ENCODE measurements at regions not wholly inside any gene's neighbourhood (a gene's known extent, or its start where the extent isn't known, plus 50 kb on each side); places are given as distances from the start of the nearest gene placed in this dataset.
"Not testable (repeated sequence)": the region's sequence is repeated elsewhere in the genome, so short reads cannot be mapped to it uniquely, and the experiment has no call there.

- DNase-seq = no peak
These were observed 79.3 kb upstream of the IRX4 start for GRCh38 chr5:1961952-1962595.

GRCh38 chr5:1961304-1961946 lies 78.7 kb upstream of the IRX4 start:
- DNase-seq = no peak

- DNase-seq = no peak
These were observed 78.0 kb upstream of the IRX4 start for GRCh38 chr5:1960595-1961303.

- DNase-seq = no peak
These were observed 77.2 kb upstream of the IRX4 start for GRCh38 chr5:1959725-1960581.

GRCh38 chr5:1959231-1959630 lies 76.5 kb upstream of the IRX4 start:
- DNase-seq = no peak

- no peak for DNase-seq
These were observed 75.7 kb upstream of the IRX4 start for GRCh38 chr5:1958211-1959010.

- DNase-seq = no peak
These were observed 72.9 kb upstream of the IRX4 start for GRCh38 chr5:1955586-1955985.

GRCh38 chr5:1953710-1954109 lies 71.0 kb upstream of the IRX4 start:
- DNase-seq = not testable (repeated sequence)

- no peak for DNase-seq
These were observed 69.8 kb upstream of the IRX4 start for GRCh38 chr5:1952444-1953099.

- DNase-seq = no peak
These were observed 69.3 kb upstream of the IRX4 start for GRCh38 chr5:1952021-1952420.

GRCh38 chr5:1951165-1951816 lies 68.6 kb upstream of the IRX4 start:
- no peak for DNase-seq

- no peak for DNase-seq
These were observed 68.0 kb upstream of the IRX4 start for GRCh38 chr5:1950708-1951103.

- no peak for DNase-seq
These were observed 67.5 kb upstream of the IRX4 start for GRCh38 chr5:1950096-1950707.

GRCh38 chr5:1949253-1949652 lies 66.5 kb upstream of the IRX4 start:
- no peak for DNase-seq

GRCh38 chr5:1948663-1949191 lies 66.0 kb upstream of the IRX4 start:
- no peak for DNase-seq

GRCh38 chr5:1948111-1948510 lies 65.4 kb upstream of the IRX4 start:
- no peak for DNase-seq

- no peak for DNase-seq
These were observed 64.1 kb upstream of the IRX4 start for GRCh38 chr5:1946776-1947175.

GRCh38 chr5:1946122-1946677 lies 63.5 kb upstream of the IRX4 start:
- no peak for DNase-seq

GRCh38 chr5:1945606-1946005 lies 62.9 kb upstream of the IRX4 start:
- DNase-seq = no peak

GRCh38 chr5:1944408-1944807 lies 61.7 kb upstream of the IRX4 start:
- DNase-seq = no peak

Measured in stimulated activated CD4-positive, alpha-beta T cell treated with anti-CD3 and anti-CD28 coated beads, Interleukin-4, amount 100 ng/mL, for 4 hours (primary cell).